GM23248 (cell line): ENCODE measurements at regions not wholly inside any gene's neighbourhood (a gene's known extent, or its start where the extent isn't known, plus 50 kb on each side); places are given as distances from the start of the nearest gene placed in this dataset.

Experiments
- EZH2 ChIP-seq: fragments of 200-600 bp; sonication (generic); IDR thresholded peaks from 2 replicates; pipeline ENCODE4 v1.6.1; 2018; ENCODE audit warnings: antibody characterized with exemption, mild to moderate bottlenecking; ENCODE audit not compliant: insufficient read depth, poor library complexity, severe bottlenecking
- EZH2phosphoT487 ChIP-seq: fragments of 200-600 bp; sonication (generic); IDR thresholded peaks from 2 replicates; pipeline ENCODE4 v1.6.1; 2018; ENCODE audit warnings: antibody characterized with exemption, moderate library complexity, mild to moderate bottlenecking, low read depth; ENCODE audit not compliant: insufficient read depth

- TF ChIP-seq EZH2 (no peak), EZH2phosphoT487 (peak; percentile 82; the same call in 1 of the 2 replicates)
These were observed 558.8 kb upstream of the CDH2 start for GRCh38 chr18:28735731-28736130.
